NCI-H128 (cell line): ENCODE measurements at regions not wholly inside any gene's neighbourhood (a gene's known extent, or its start where the extent isn't known, plus 50 kb on each side); places are given as distances from the start of the nearest gene placed in this dataset.

Source experiments
- DNase-seq: peaks from one replicate; lab custom pipeline; 2025; ENCODE audit not compliant: unreplicated experiment; lab: John Stamatoyannopoulos, UW

GRCh38 chr1:58890113-58890512 lies 106.3 kb upstream of the JUN start:
- no peak for DNase-seq

GRCh38 chr1:58890609-58891008 lies 106.8 kb upstream of the JUN start:
- no peak for DNase-seq

- DNase-seq = no peak
These were observed 107.5 kb upstream of the JUN start for GRCh38 chr1:58891347-58891746.

- DNase-seq = no peak
These were observed 109.5 kb upstream of the JUN start for GRCh38 chr1:58893257-58893869.

GRCh38 chr1:58895082-58895481 lies 111.2 kb upstream of the JUN start:
- no peak for DNase-seq

GRCh38 chr1:58895559-58896145 lies 111.8 kb upstream of the JUN start:
- no peak for DNase-seq

GRCh38 chr1:58896246-58897183 lies 112.7 kb upstream of the JUN start:
- DNase-seq = no peak

GRCh38 chr1:58898739-58899586 lies 115.1 kb upstream of the JUN start:
- DNase-seq = no peak

GRCh38 chr1:58899587-58900271 lies 115.9 kb upstream of the JUN start:
- no peak for DNase-seq

- no peak for DNase-seq
These were observed 116.5 kb upstream of the JUN start for GRCh38 chr1:58900396-58900795.

- DNase-seq = no peak
These were observed 117.2 kb upstream of the JUN start for GRCh38 chr1:58901008-58901407.

- DNase-seq = no peak
These were observed 119.1 kb upstream of the JUN start for GRCh38 chr1:58902830-58903513.

- DNase-seq = peak; percentile 30
These were observed 119.9 kb upstream of the JUN start for GRCh38 chr1:58903514-58904298.

GRCh38 chr1:58904299-58905125 lies 120.7 kb upstream of the JUN start:
- no peak for DNase-seq

- no peak for DNase-seq
These were observed 121.3 kb upstream of the JUN start for GRCh38 chr1:58905126-58905490.

GRCh38 chr1:58905628-58906221 lies 121.9 kb upstream of the JUN start:
- DNase-seq = no peak

GRCh38 chr1:58907398-58907797 lies 123.6 kb upstream of the JUN start:
- no peak for DNase-seq
